ENCODE measurements at regions not wholly inside any gene's neighbourhood (a gene's known extent, or its start where the extent isn't known, plus 50 kb on each side); places are given as distances from the start of the nearest gene placed in this dataset.
"Not testable (repeated sequence)": the region's sequence is repeated elsewhere in the genome, so short reads cannot be mapped to it uniquely, and the experiment has no call there.

DNA sequence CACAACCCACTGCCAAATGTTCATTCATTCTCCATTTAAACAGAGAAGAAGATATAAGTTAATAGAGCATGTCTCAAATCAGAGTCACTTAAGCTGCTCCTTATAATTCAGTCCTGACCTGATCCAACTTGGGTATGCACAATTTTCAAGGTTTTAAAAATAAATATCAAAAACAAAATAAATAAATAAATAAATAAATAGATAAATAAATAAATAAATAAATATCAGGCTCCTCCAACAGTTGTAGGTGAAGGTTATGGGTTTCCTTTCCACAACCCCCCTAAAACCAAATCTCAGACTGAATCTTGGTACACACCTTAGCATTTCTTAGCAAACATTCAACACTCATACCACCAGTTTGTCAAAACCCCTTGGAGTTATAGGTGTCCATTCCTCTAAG lies 204.4 kb downstream of the PARM1 start:
- no peaks in the 10 kb centered on the region for H3K4me1 ChIP-seq
- intact Hi-C loops (cut with DNase I; ENCODE audit: low total_unique reads): no loop called here
- TF ChIP-seq POLR2A (IDR thresholded peaks at IDR 0.05): no peak
- TF ChIP-seq, protein P1, sequence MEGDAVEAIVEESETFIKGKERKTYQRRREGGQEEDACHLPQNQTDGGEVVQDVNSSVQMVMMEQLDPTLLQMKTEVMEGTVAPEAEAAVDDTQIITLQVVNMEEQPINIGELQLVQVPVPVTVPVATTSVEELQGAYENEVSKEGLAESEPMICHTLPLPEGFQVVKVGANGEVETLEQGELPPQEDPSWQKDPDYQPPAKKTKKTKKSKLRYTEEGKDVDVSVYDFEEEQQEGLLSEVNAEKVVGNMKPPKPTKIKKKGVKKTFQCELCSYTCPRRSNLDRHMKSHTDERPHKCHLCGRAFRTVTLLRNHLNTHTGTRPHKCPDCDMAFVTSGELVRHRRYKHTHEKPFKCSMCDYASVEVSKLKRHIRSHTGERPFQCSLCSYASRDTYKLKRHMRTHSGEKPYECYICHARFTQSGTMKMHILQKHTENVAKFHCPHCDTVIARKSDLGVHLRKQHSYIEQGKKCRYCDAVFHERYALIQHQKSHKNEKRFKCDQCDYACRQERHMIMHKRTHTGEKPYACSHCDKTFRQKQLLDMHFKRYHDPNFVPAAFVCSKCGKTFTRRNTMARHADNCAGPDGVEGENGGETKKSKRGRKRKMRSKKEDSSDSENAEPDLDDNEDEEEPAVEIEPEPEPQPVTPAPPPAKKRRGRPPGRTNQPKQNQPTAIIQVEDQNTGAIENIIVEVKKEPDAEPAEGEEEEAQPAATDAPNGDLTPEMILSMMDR (IDR thresholded peaks at IDR 0.05): no peak
- no peaks in the 10 kb centered on the region for H3K9me3 ChIP-seq
- no peaks in the 10 kb centered on the region for H3K27me3 ChIP-seq
- H3K27ac ChIP-seq: no peak overlapping the region
- H3K4me3 ChIP-seq: no peak overlapping the region
- DNase-seq: no peak
- no peaks in the 10 kb centered on the region for H3K36me3 ChIP-seq (ENCODE audit: low read depth, missing control alignments)

- Histone ChIP-seq H3K36me3 (ENCODE audit: low read depth, missing control alignments) (no peaks in the 10 kb centered on the region), H3K27ac (no peak overlapping the region), H3K9me3 (no peaks in the 10 kb centered on the region), H3K4me3 (no peak overlapping the region), H3K4me1 (no peaks in the 10 kb centered on the region), H3K27me3 (no peaks in the 10 kb centered on the region)
- TF ChIP-seq, protein P1 (IDR thresholded peaks at IDR 0.05): no peak
- no peak for TF ChIP-seq POLR2A (IDR thresholded peaks at IDR 0.05)
- intact Hi-C loops (cut with DNase I; ENCODE audit: low total_unique reads): no loop called here
- 69 to 76% methylated on average over 5 of the region's 5 CpGs for WGBS, 2 donors
- no peak for DNase-seq
Observed at GRCh38 chr4:75135068-75135825, 202.3 kb downstream of the PARM1 start.

DNA sequence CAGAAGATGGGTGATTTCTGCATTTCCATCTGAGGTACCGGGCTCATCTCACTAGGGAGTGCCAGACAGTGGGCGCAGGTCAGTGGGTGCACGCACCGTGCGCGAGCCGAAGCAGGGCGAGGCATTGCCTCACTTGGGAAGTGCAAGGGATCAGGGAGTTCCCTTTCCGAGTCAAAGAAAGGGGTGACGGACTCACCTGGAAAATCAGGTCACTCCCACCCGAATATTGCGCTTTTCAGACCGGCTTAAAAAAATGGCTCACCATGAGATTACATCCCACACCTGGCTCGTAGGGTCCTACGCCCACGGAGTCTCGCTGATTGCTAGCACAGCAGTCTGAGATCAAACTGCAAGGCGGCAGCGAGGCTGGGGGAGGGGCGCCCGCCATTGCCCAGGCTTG lies 194.0 kb downstream of the PARM1 start:
- not testable (repeated sequence) for DNase-seq, H3K4me3 ChIP-seq
- 72 to 81% methylated on average over 4 to 21 of the region's 21 CpGs for WGBS, 2 donors

DNA sequence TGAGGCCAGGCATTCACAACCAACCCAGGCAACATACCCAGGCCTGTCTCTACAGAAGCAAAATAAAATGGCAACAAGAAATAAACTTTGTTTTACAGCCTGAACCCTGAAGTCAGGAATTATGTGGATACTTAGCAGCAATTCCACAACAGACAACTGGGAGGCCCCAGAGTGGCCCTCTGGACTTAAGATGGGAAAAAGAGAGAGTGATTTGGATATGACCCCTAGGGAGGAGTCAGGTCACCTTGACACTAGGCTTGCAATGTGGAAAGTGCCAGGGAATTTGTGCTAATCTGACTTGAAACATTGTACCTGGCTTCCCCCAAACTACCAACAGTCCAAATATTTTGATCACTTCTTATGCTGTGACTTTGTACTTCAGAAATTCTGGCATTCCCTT lies 193.1 kb downstream of the PARM1 start:
- Histone ChIP-seq H3K9me3 (no peaks in the 10 kb centered on the region), H3K4me3 (no peak overlapping the region), H3K4me1 (no peaks in the 10 kb centered on the region), H3K27ac (no peak overlapping the region), H3K36me3 (ENCODE audit: low read depth, missing control alignments) (no peaks in the 10 kb centered on the region), H3K27me3 (no peaks in the 10 kb centered on the region)
- DNase-seq: no peak
- TF ChIP-seq POLR2A (IDR thresholded peaks at IDR 0.05): no peak
- TF ChIP-seq, protein P1 (IDR thresholded peaks at IDR 0.05): no peak
- intact Hi-C loops (cut with DNase I; ENCODE audit: low total_unique reads): no loop called here

More for the DNA sequence above, 194.0 kb downstream of the PARM1 start:
- intact Hi-C loops (cut with DNase I; ENCODE audit: low total_unique reads); H3K36me3 ChIP-seq (ENCODE audit: low read depth, missing control alignments); H3K9me3 ChIP-seq; H3K27me3 ChIP-seq; H3K27ac ChIP-seq; H3K4me1 ChIP-seq: not testable (repeated sequence)

- intact Hi-C loops (cut with DNase I; ENCODE audit: low total_unique reads): no loop called here
- no peaks in the 10 kb centered on the region for H3K36me3 ChIP-seq (ENCODE audit: low read depth, missing control alignments)
- H3K27me3 ChIP-seq: no peaks in the 10 kb centered on the region
- H3K9me3 ChIP-seq: no peaks in the 10 kb centered on the region
- no peak overlapping the region for H3K4me3 ChIP-seq
- H3K4me1 ChIP-seq: no peaks in the 10 kb centered on the region
- TF ChIP-seq, protein P1 (IDR thresholded peaks at IDR 0.05): no peak
- H3K27ac ChIP-seq: no peak overlapping the region
- DNase-seq: no peak
Observed at GRCh38 chr4:75122424-75123014, 189.6 kb downstream of the PARM1 start.

Data from testis (tissue), 2 donors.